Activated naive CD4-positive, alpha-beta T cell treated with anti-CD3 and anti-CD28 coated beads, Interleukin-2, amount 50 U/mL, for 72 hours (primary cell): ENCODE measurements at regions not wholly inside any gene's neighbourhood (a gene's known extent, or its start where the extent isn't known, plus 50 kb on each side); places are given as distances from the start of the nearest gene placed in this dataset.

Source experiments
- ATAC-seq, 2 donors: fragments of 150-1000 bp; cut with Tn5 transposase; 2 replicates each; pipeline ENCODE4 v1.10.0; 2021; ENCODE audit warnings: mild to moderate bottlenecking in 2 of 2, moderate library complexity in 2 of 2
- DNase-seq, 2 donors: peaks; one replicate each; pipeline ENCODE4 v3.0.0; 2021 to 2022; ENCODE audit warnings: low spot score in 2 of 2
- H3K27ac Mint-ChIP-seq, 2 donors: one replicate each; pipeline ENCODE4 v1.8.0; 2022; ENCODE audit warnings: mild to moderate bottlenecking in 2 of 2, mixed read lengths in 2 of 2
- H3K36me3 Mint-ChIP-seq, 2 donors: one replicate each; pipeline ENCODE4 v1.8.0; 2022; ENCODE audit warnings: mixed read lengths in 2 of 2
- H3K9me3 Mint-ChIP-seq, 2 donors: one replicate each; pipeline ENCODE4 v1.8.0; 2022; ENCODE audit warnings: mixed read lengths in 2 of 2

DNA sequence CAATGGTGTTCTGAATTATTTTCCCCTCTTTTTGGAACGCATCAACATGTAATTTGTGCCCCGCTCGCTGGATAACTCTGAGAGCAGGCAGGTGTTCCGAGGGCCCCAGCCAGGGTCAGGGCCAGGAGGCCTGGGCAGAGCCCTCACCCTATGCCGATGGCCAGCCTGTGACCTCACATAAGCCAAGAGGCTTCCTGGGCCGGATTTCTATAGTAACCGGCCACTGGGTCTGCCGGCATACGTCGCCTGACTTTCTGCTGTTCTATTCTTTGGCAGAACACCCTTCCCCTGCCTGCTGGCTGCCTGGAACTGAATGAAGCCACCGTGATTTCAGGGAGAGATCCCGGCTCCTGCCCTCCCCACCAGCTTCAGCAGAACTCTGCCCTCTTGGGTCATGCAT is 375.2 kb downstream of the SHANK2 start:
- Mint-ChIP-seq H3K9me3 (no peaks in the 10 kb centered on the region), H3K27ac (no peak overlapping the region), H3K36me3 (no peaks in the 10 kb centered on the region)
- ATAC-seq (no peak), DNase-seq (no peak)

DNA sequence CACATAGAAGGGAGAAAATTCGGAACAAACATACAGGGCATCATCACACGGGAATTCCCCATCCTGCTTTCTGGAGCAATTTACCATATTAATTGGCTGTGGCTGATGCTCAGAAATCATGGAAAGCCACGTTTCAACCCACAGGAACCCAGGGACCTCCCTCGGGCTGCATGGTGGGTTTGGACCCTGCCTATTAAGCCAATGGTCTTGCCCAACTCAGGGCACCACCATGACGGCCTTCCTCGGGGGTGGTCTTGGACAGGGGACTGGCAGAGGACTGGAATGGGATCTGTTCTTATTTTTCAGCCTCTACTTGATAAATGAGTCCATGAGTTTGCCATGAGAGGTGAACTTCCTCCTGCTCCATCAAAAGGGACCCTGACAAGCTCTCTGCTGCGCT is 374.0 kb downstream of the SHANK2 start:
- ATAC-seq, result no peak
- no peaks in the 10 kb centered on the region for H3K9me3 Mint-ChIP-seq
- H3K27ac Mint-ChIP-seq, result no peak overlapping the region
- no peaks in the 10 kb centered on the region for H3K36me3 Mint-ChIP-seq
- DNase-seq, result no peak

DNA sequence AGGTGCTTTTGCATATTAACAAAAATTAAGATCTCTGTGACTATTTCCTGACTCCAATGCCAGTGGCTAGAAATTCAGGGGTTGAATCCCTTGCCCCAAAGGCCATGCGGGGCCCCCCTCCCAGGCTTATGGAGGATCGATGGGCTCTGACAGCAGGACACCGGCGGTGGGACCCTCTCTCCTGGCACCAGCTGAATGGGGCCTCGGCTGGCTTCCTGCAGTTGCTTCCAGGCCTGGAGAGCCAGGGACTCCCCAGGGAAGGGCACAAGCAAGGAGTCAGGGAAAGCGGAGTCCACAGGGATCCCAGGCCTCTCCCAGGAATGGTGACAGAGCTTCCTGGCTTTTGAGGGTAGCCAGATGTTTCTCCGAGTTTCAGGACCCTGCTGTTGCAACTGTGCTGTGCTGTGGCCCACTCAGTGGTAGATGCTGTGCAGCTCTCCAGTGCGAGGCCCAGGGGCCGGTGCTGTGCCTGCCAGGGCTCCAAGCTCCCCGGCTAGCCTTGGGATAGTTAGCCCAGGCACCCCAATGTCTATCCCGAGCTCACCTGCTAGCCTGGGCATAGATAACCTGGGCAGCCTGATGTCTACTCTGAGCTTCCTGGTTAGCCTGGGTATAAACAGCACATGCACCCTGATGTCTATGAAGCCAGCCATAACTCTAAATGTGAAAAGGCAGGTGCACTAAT is 372.6 kb downstream of the SHANK2 start:
- no peak overlapping the region for H3K27ac Mint-ChIP-seq
- no peaks in the 10 kb centered on the region for H3K36me3 Mint-ChIP-seq
- H3K9me3 Mint-ChIP-seq, result no peaks in the 10 kb centered on the region
- DNase-seq (no peak), ATAC-seq (no peak)

DNA sequence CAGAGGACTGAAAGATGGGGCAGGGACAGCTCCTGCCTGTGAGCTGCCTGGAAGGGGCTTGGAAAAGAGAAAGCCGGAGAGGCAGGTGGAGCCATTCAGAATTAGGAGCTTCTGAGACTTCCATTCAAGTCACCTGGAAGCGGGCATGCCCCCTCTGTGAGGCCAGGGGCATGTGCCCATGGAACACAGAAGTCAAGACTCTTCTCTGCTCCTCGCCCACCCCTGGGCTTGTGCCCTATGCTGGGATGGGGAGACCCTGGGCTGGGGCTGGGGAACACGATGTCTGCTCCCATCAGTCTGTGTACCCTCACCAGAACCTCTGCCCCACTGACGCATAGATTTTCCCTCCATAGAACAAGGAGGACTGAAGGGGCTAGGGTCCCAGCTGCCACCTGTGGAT is 372.0 kb downstream of the SHANK2 start:
- Mint-ChIP-seq H3K9me3 (no peaks in the 10 kb centered on the region), H3K36me3 (no peaks in the 10 kb centered on the region), H3K27ac (no peak overlapping the region)
- no peak for ATAC-seq
- DNase-seq, result no peak

DNA sequence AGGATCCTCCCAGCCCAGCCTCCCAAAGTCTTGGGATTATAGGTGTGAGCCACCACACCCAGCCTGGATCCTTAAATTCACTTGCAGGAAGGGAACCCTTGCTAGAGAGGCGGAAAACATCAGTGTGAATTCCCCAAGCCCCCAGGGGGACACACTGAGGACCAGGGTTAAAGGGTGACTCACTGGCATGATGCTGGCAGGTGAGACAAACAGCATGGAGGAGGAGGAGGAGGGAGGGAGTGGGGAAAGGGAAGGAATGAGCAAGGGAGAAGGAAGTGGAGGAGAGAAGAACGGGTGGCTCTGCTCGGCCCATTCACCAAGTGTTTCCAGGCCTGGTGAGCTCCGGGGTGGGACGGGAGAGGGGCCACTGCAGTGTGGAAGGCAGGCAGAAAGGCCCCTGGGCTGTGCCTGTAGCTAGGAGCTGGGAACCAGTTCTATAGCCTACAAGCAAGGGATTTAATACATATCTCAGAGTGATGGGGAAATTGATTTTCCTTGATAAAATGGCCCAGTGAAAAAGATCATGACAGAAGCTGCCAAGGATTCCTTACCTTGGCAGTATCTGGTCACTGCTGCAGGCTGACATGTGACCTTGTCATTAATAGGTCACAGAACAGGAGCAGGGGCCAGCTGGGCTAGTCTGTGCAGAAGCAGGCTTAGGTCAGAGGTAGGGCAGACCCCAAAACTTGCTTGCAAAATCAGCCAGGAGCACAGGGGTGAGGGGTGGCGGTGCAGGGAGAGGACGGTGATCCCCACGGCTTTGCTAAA is 370.2 kb downstream of the SHANK2 start:
- ATAC-seq (no peak), DNase-seq (no peak)
- Mint-ChIP-seq H3K27ac (no peak overlapping the region), H3K9me3 (no peaks in the 10 kb centered on the region), H3K36me3 (no peaks in the 10 kb centered on the region)

DNA sequence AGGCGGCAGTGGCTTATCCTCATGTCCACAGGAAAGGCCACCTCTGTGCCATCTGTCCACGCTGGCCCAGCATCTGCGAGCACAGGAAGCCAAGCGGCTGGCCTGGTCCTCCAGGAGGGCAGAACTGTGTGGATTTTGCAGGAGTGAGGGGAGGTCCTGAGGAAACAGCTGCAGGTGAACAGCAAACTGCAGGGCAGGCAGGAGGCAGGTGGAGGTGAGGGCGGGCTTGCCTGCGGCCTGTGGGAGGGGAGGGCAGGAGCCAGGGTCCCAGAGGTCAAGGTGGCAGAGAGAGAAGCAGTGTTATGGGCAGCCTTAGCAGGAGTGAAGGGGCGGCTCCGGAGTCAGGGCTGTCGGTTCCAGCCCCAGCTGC is 369.7 kb downstream of the SHANK2 start:
- no peaks in the 10 kb centered on the region for H3K36me3 Mint-ChIP-seq
- no peak overlapping the region for H3K27ac Mint-ChIP-seq
- no peaks in the 10 kb centered on the region for H3K9me3 Mint-ChIP-seq
- ATAC-seq (no peak), DNase-seq (no peak)

DNA sequence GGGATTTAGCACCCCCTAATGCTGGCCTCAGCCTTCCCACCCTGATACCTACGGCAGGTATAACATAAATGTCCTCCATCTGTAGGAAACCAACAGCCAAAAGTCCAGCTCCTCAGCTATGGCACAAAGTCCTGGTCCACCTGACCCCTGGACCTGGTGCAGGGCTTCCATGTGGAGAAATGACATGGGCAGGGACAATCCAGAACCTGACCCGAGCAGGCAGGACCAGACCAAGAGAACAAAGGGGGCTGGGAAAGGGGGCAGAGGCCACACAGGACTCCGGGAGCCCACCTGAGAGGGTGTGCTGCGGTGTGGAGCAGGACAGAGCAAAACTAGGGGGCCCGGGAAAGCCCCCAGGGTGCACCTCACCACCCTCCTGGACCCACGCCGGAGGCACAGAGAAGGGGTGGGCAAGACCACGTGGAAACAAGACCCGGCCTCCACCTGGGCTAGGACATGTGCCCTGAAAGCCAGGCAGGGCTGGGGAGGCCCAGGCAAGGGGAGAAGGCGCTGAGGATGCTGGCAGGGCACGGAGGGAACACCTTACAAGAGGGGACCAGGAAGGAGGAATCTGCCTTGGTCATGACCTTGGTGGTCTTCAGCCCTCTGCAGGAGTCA is 368.9 kb downstream of the SHANK2 start:
- no peaks in the 10 kb centered on the region for H3K36me3 Mint-ChIP-seq
- no peak overlapping the region for H3K27ac Mint-ChIP-seq
- DNase-seq (no peak), ATAC-seq (no peak)
- no peaks in the 10 kb centered on the region for H3K9me3 Mint-ChIP-seq

DNA sequence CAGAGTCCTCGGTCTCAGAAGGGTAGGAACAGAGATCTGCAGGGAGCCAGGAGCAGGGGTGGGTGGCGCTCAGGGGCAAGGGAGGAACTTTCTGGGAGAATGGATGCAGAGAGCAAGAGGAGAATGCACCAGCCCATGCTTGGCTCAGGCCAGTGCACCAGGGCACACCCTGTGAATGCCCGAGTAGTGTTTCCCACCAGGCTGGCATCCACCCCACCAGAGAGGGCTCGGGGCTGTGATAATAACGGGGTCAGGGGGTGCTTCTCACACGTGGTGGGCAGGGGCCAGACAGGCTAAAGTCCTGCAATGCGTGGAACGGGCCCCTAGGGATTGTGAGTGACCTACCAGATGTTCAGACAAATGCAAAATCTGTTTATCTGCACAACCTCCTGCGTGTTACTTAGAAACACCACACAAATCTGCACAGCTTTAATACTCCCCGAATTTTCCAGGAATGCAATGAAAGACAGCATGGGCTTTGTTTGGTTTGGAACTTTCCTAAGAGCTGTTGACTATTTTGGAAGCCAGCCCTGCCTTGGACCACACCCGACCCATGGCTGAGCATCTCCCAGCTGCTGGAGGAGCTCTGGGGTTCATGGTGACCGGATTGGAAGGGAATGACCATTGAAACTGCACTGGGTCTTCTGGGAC is 368.3 kb downstream of the SHANK2 start:
- ATAC-seq (no peak), DNase-seq (no peak)
- Mint-ChIP-seq H3K36me3 (no peaks in the 10 kb centered on the region), H3K9me3 (no peaks in the 10 kb centered on the region), H3K27ac (no peak overlapping the region)

DNA sequence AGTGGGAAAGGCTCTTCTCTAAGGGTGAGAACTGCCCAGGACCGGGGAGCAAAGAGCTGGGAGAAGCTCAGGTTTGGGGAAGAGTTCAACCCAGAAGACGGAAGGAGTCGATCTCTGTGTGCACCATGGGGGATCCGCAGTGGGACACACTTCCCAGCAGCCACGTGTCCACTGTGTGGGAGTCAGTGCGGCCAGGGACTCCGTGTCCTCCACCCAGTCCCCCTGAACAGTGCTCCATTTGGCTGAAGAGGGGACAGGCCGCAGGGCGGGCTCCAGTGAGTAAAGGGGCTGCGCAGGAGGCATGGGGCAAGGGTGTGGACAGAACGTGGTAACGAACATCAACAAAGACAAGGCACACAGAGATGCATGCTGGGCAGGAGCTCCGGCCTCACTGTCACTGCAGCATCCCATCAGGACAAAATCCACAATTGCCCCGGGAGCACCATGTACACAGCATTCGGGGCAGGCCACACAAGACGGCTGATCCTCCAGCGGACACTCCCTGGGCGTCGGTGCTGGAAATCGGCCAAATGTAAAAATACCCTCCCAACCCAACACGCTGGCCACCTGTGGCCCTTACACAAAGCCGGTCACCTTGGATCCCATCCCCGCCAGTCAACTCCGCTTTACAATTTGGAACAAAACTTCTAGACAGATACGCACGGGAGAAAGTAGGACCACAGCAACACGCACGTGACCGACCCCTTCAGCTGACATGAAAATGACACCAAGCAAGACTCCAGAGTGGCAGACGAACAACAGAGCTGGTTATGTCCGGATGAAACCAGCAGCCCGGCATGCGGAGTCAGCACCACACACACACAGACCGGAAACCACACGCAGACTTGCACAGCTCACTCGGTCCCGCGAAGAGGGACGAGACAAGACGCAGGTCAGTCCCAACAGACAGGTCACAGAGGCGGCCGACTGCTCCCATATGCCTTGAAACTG is 366.8 kb downstream of the SHANK2 start:
- DNase-seq, result no peak
- no peak for ATAC-seq
- Mint-ChIP-seq H3K27ac (no peak overlapping the region), H3K9me3 (no peaks in the 10 kb centered on the region), H3K36me3 (no peaks in the 10 kb centered on the region)

DNA sequence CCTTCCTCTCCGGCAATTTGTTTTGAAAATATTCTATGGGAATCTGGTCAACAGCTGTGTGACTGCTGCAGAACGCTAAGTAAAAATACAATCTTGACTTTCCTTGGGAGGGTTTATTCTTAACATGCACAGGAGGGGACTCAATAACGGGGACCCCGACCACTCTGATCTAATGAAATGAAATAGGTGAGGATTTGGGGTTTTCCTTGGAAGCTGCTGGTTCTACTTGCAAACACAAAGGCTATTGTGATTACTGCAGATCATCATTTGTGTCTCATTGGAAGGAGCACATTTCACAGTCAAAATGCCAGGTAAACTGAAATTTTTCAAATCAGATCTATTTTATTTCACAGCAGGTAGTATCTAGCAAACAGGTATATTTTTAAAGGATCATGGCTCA is 366.1 kb downstream of the SHANK2 start:
- ATAC-seq (no peak), DNase-seq (no peak)
- no peaks in the 10 kb centered on the region for H3K36me3 Mint-ChIP-seq
- H3K9me3 Mint-ChIP-seq, result no peaks in the 10 kb centered on the region
- no peak overlapping the region for H3K27ac Mint-ChIP-seq

DNA sequence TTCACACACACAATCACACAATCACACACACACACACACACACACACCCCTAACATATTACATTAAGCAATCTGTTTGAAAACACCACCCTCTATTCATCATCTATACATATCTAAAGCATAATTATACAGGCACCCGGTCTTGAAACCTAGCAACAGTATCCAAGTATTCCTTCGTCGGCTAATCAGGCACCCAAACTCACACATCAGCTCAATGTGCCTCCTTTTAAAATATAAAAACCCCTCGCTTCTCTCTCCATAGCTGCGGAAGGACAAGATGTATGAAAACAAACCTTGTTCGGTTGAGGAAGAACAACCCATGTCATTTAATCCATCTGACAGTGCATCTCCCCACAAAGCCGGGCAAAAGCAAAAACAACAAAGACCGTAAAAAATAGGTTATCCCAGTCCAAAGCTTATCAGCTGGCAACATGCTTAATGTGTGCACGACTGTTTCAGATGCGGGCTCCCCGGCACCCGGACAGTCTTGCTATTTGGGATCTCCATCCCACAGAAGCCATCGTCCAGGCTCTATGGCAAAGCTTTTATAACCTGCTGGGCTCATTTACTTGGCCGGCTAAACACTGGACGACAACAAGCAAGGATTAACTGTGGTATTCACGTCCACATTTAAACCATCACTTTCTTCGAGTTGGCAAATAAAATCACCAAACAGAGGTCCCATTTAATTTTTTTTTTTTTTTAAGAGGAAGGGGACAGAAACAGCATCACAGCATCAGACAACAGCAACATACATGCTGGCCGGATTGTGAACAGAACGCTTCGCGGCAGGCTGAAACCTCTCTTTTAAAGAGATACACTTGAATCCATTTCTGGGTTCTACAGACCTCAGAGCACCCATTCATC is 365.5 kb downstream of the SHANK2 start:
- Mint-ChIP-seq H3K27ac (no peak overlapping the region), H3K36me3 (no peaks in the 10 kb centered on the region), H3K9me3 (no peaks in the 10 kb centered on the region)
- ATAC-seq (no peak), DNase-seq (no peak)

DNA sequence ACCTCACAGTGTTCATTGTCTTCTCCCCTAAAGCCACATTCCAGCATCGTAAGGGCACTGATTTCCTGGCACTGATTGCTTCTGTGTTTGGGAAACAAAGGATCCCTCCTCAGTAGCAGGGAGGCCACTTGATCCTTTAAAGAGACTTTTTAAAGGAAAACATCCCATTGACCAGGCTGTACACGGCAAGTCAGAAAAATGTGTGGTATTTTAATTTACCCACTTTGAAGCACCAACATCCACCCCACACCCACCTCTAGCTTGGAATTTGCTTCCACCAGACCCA is 364.9 kb downstream of the SHANK2 start:
- no peak overlapping the region for H3K27ac Mint-ChIP-seq
- no peak for ATAC-seq
- no peaks in the 10 kb centered on the region for H3K9me3 Mint-ChIP-seq
- H3K36me3 Mint-ChIP-seq, result no peaks in the 10 kb centered on the region
- DNase-seq, result no peak

DNA sequence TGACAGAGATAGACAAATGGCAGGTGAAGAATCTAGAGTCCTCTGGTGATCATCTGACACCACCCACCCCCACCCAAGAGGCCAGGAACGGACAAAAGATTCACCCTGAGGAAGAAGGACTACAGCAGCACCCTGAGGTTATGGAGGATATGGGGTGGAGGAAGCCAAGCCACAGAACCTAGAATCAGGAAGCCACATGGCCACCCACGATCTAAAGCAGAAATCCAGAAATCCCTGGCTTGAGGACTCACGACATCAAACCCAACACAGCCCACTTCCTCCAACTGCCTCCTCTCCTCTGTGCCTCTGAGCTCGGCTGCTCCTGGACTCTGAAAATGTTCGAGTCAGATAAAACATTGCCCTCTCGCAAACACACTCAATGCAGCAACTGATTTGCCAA is 364.3 kb downstream of the SHANK2 start:
- Mint-ChIP-seq H3K27ac (no peak overlapping the region), H3K36me3 (no peaks in the 10 kb centered on the region), H3K9me3 (no peaks in the 10 kb centered on the region)
- no peak for ATAC-seq
- DNase-seq, result no peak

DNA sequence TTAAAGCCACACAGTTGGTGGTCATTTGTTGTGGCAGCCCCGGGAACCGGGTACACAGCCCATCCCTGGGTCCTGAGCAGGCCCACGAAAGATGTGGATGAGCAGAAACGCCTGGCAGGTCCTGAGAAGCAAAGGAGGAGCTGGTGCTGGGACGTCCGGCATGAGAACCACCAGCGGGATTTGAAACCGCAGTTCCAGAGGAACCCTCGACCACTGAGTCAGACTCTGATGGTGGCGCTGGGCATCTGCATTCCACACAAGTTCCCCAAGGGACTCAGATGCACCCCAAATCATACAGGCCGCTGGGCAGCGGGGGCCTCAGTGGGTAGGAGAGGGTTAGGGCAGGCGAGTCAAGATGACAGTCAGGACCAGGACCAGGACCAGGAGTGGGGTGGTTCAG is 363.0 kb downstream of the SHANK2 start:
- ATAC-seq, result no peak
- H3K36me3 Mint-ChIP-seq, result no peaks in the 10 kb centered on the region
- no peaks in the 10 kb centered on the region for H3K9me3 Mint-ChIP-seq
- H3K27ac Mint-ChIP-seq, result no peak overlapping the region
- DNase-seq, result no peak

DNA sequence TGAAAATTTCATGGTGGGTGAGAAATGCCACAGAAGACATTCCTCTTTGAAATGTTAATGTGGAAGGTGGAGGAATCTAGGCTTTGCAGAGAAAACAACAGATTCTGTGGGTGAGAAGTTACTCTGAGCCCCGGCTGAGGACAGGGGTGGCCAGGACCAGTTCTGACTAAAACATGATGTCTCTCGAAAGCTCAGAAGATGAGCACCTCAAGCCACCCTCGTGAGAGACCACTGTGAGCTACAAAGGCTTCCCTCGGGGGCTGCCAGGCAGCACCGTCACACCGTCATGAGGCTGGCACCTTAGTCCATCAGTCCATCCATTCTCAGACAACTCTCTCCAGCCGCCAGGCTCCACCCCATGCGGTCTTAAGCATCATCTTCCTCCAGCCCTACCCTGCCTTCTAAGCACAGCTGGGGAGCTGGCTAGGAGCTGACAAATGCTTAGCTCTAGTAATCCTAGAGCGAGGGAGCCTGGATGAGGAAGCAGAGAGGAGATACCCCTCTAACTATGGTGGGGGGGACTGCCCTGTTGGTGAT is 360.5 kb downstream of the SHANK2 start:
- Mint-ChIP-seq H3K9me3 (peaks cover 2 to 9% of the 10 kb centered on the region in 2 donors), H3K27ac (no peak overlapping the region), H3K36me3 (peaks cover 0 to 3% of the 10 kb centered on the region in 2 donors)
- ATAC-seq (no peak), DNase-seq (no peak)

DNA sequence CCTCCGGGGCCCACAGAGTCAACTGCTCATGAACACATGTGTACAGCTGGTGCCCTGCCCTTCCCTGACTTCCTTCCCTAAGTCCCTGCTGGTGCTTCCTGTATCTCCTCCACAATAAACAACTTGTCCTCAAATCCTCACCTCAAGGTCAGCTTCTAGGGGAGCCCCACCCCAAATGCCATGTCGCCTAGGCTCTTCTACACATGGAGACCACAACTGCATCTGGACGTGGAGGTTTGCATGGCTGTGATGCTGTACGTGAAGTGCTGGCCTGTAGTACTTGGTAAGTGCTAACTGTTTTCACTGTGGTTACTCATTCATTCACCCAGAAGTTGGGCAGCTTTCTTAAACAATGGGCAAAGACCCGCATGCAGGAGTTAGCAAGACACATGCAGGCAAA is 359.5 kb downstream of the SHANK2 start:
- DNase-seq, result no peak
- H3K27ac Mint-ChIP-seq, result no peak overlapping the region
- peaks cover 5 to 13% of the 10 kb centered on the region in 2 donors for H3K9me3 Mint-ChIP-seq
- ATAC-seq, result no peak
- peaks cover 0 to 7% of the 10 kb centered on the region in 2 donors for H3K36me3 Mint-ChIP-seq
